ENCODE measurements at regions not wholly inside any gene's neighbourhood (a gene's known extent, or its start where the extent isn't known, plus 50 kb on each side); places are given as distances from the start of the nearest gene placed in this dataset.

GRCh38 chr18:43581936-43582519 lies 304.7 kb upstream of the SYT4 start:
- TF ChIP-seq CTCF (IDR thresholded peaks at IDR 0.05) (no peak), POLR2A (IDR thresholded peaks at IDR 0.05) (no peak)

Data from transverse colon (tissue), 3 donors.